Nucleus accumbens (tissue), 56 donors: ENCODE measurements at regions not wholly inside any gene's neighbourhood (a gene's known extent, or its start where the extent isn't known, plus 50 kb on each side); places are given as distances from the start of the nearest gene placed in this dataset.
"Not testable (repeated sequence)": the region's sequence is repeated elsewhere in the genome, so short reads cannot be mapped to it uniquely, and the experiment has no call there.

Experiments
- DNase-seq, 56 donors: peaks; one replicate each; lab custom pipeline; 2025; lab: John Stamatoyannopoulos, UW

DNA sequence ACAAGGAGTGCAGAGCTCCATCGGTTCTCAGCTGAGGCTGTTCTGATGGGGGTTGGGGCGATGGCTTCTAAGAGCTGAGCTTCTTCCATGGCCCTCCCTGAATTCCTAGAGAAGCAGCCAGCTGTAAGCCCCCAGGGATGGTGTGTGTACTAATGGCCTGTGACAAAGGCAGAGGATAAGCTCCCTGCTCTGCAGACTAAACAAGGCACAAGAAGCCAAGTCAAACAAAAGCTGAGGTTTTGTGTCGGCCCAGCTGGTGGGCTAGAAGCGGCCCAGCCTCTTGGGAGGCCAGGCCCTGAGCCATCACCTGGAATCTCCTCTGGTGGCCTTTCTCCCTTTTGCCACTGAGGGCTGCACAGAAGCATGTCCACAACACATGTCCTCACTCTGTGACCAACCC, 75.0 kb upstream of the XPA start:
- no peak for DNase-seq

DNA sequence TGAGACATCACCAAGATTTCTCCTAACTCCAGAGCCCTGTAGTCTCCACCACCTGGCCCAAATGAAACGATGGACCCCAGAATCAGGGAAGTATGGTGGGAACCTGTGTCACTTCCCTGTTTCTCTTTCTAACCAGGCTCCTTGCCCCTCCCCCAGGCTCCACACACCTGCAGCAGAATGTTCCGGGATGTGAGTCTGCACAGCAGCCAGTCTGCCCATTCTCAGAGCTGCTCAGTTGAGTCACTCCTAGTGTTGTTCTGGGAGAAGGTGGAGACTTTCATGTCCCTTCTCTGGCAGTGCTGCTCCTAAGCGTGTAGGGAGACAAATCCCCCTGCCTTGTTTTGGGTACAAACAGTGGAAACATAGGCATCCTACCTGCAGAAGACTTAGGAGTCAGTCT, 76.0 kb upstream of the XPA start:
- no peak for DNase-seq

DNA sequence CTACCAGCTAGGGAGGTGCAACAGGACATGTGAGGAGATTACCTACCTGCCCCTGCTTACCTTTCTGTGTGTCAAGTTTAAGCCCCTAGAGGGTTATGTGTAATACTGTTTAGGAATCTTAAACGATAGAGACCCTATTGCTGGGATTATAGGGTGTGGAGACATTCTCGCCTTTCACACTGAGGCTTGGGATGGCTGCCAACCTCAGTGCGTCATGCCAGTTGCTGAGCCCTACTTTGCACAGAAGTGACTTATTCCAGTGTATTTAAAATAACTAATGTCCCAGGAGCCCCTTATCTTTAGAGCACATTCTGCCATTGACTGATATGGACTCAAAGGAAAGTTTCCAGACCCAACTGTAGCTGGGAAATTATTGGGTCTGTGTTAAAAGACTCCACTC, 76.6 kb upstream of the XPA start:
- peak in 1 of 56 donors; percentile 5 for DNase-seq

DNA sequence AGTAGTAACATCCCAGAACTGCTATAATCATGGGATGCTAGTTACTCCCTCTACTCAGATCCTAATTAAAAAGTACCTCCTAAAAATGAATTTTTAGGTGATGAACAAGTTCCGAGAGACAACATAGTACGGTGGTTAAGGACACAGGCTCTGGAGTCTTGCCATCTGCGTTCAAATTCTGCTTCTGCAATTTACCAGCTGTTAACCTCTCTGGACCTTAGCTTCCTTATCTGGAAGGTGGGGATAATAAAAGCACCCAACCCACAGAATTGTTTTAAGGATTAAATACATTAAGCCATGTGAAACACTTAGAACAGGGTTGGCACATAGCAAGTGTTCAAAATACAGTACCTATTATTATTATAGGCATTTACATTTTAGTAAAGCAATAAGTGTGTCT, 77.5 kb upstream of the XPA start:
- DNase-seq = no peak

GRCh38 chr9:97778740-97779139, 74.3 kb upstream of the FOXE1 start:
- not testable (repeated sequence) for DNase-seq

- DNase-seq = no peak
Measured at GRCh38 chr9:97779608-97780007, 73.4 kb upstream of the FOXE1 start.

DNA sequence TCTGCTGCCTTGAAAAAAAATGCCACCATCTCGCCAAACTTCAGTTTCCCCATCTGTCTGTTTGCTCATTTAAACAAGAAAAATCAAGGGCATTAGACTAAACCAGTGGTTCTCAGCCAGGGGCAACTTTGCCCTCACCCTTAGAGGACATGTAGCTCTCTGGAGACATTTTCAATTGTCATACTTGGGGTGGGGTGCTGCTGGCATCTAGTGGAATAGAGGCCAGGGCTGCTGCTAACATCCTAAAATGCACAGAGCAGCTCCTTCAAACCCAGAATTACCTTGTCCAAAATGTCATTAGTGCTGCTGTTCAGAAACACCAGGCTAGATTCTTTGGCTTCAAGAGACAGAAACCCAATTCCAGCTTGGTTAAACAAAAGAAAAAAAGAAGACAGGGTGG, 71.1 kb upstream of the FOXE1 start:
- DNase-seq = no peak

- no peak for DNase-seq
Measured at GRCh38 chr9:97786341-97786740, 66.7 kb upstream of the FOXE1 start.

- DNase-seq = no peak
Measured at GRCh38 chr9:97787551-97787950, 65.5 kb upstream of the FOXE1 start.

- no peak for DNase-seq
Measured at GRCh38 chr9:97788763-97789663, 64.0 kb upstream of the FOXE1 start.

- DNase-seq = no peak
Measured at GRCh38 chr9:97790542-97790941, 62.5 kb upstream of the FOXE1 start.

DNA sequence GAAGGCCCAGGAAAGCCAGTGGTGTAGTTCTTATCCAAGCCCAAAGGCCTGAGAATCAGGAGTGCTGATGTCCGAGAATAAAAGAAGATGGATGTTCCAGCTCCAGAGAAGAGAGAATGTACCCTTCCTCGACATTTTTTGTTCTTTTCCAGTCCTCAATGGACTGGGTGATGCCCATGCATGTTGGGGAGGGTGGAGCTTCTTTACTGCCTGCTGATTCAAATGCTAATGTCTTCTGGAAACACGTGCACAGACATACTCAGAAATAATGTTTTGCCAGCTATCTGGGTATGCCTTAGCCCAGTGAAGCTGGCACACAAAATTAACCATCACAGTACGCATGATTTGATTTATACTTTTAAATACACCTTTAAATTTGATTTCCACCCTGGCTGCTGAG, 61.5 kb upstream of the FOXE1 start:
- no peak for DNase-seq

- no peak for DNase-seq
Measured at GRCh38 chr9:97793067-97793466, 60.0 kb upstream of the FOXE1 start.

- DNase-seq = no peak
Measured at GRCh38 chr9:97794666-97795065, 58.4 kb upstream of the FOXE1 start.

DNA sequence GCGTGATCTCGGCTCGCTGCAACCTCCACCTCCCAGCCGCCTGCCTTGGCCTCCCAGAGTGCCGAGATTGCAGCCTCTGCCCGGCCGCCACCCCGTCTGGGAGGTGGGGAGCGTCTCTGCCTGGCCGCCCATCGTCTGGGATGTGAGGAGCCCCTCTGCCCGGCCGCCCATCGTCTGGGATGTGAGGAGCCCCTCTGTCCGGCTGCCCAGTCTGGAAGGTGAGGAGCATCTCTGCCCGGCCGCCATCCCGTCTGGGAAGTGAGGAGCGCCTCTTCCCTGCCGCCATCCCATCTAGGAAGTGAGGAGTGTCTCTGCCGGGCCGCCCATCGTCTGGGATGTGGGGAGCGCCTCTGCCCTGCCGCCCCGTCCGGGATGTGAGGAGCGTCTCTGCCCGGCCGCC, 56.9 kb upstream of the FOXE1 start:
- DNase-seq = not testable (repeated sequence)

DNA sequence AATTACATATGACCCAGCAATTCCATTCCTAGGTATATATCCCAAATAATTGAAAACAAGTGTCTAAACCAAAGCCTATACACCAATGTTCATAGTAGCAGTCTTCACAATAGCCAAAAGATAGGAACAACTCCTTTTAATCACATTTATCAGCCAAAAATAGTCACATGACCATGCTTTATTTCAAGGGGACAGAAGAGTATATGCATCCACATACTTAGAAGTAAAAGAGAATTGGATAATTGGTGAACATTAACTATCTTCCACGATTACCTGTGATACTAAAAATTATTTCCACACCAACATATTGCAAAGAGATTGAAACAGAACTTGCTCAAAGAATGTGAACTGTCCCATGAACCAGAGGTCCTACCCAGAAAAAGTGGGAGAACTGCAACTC, 51.8 kb upstream of the FOXE1 start:
- no peak for DNase-seq

- DNase-seq = no peak
Measured at GRCh38 chr9:97802276-97802675, 50.8 kb upstream of the FOXE1 start.

- peak in 48 of 56 donors; percentile 1 to 78 (median 35) for DNase-seq
Measured at GRCh38 chr9:97803167-97804058, 49.6 kb upstream of the FOXE1 start.
